HEK293T (cell line): ENCODE measurements at regions not wholly inside any gene's neighbourhood (a gene's known extent, or its start where the extent isn't known, plus 50 kb on each side); places are given as distances from the start of the nearest gene placed in this dataset.

ENCODE experiments used
- CTCF ChIA-PET: fragments of 350-600 bp; formaldehyde crosslinking; extraction: SDS; loops from one replicate; lab custom pipeline; 2021; ENCODE audit warnings: antibody characterized with exemption, inconsistent platforms; lab: Yijun Ruan, JAX
- POLR2A ChIA-PET: fragments of 350-600 bp; formaldehyde crosslinking; extraction: SDS; loops from one replicate; lab custom pipeline; 2020; ENCODE audit warnings: antibody characterized with exemption, inconsistent platforms; lab: Yijun Ruan, JAX
- DNase-seq: peaks from one replicate; pipeline ENCODE4 v3.0.0; 2012; ENCODE audit warnings: mixed read lengths; ENCODE audit errors: extremely low spot score
- ARNT ChIP-seq: fragments of 450-650 bp; IDR thresholded peaks from 2 replicates; pipeline ENCODE4 v1.6.1; 2017; ENCODE audit warnings: mild to moderate bottlenecking
- BHLHE40 ChIP-seq: fragments of 450-650 bp; IDR thresholded peaks from 2 replicates; pipeline ENCODE4 v1.6.1; 2016; ENCODE audit warnings: mild to moderate bottlenecking, moderate library complexity, borderline replicate concordance
- CTBP1 ChIP-seq: fragments of 450-650 bp; IDR thresholded peaks from 2 replicates; pipeline ENCODE4 v1.6.1; 2016; ENCODE audit warnings: borderline replicate concordance
- ELF4 ChIP-seq: fragments of 450-650 bp; IDR thresholded peaks from 2 replicates; pipeline ENCODE4 v1.6.1; 2017; ENCODE audit warnings: antibody characterized with exemption
- FOXA1 ChIP-seq: fragments of 450-650 bp; IDR thresholded peaks from 2 replicates; pipeline ENCODE4 v1.6.1; 2016; ENCODE audit warnings: mild to moderate bottlenecking
- FOXK2 ChIP-seq: fragments of 450-650 bp; IDR thresholded peaks from 2 replicates; pipeline ENCODE4 v1.6.1; 2016; ENCODE audit warnings: mild to moderate bottlenecking
- FOXM1 ChIP-seq: fragments of 450-650 bp; IDR thresholded peaks from 2 replicates; pipeline ENCODE4 v1.6.1; 2017; ENCODE audit warnings: mild to moderate bottlenecking, borderline replicate concordance
- HDGF ChIP-seq: fragments of 450-650 bp; IDR thresholded peaks from 2 replicates; pipeline ENCODE4 v1.6.1; 2017; ENCODE audit warnings: antibody characterized with exemption, borderline replicate concordance
- L3MBTL2 ChIP-seq: fragments of 450-650 bp; conservative IDR thresholded peaks from 2 replicates; pipeline ENCODE4 v1.6.1; 2016; ENCODE audit warnings: mild to moderate bottlenecking
- LEF1 ChIP-seq: fragments of 450-650 bp; IDR thresholded peaks from 2 replicates; pipeline ENCODE4 v1.6.1; 2017; ENCODE audit warnings: mild to moderate bottlenecking, borderline replicate concordance
- NFRKB ChIP-seq: fragments of 450-650 bp; IDR thresholded peaks from 2 replicates; pipeline ENCODE4 v1.6.1; 2016; ENCODE audit warnings: mild to moderate bottlenecking, moderate library complexity
- SP1 ChIP-seq: fragments of 450-650 bp; IDR thresholded peaks from 2 replicates; pipeline ENCODE4 v1.6.1; 2017
- SUZ12 ChIP-seq: fragments of 450-650 bp; IDR thresholded peaks from 2 replicates; pipeline ENCODE4 v1.6.1; 2016; ENCODE audit warnings: mild to moderate bottlenecking
- TARDBP ChIP-seq: fragments of 450-650 bp; IDR thresholded peaks from 2 replicates; pipeline ENCODE4 v1.6.1; 2016
- ZNF384 ChIP-seq: fragments of 450-650 bp; IDR thresholded peaks from 2 replicates; pipeline ENCODE4 v1.6.1; 2016
- TF ChIP-seq, protein P1 (sequence below): fragments of 450-650 bp; IDR thresholded peaks from 2 replicates; pipeline ENCODE4 v1.6.1; 2016

DNA sequence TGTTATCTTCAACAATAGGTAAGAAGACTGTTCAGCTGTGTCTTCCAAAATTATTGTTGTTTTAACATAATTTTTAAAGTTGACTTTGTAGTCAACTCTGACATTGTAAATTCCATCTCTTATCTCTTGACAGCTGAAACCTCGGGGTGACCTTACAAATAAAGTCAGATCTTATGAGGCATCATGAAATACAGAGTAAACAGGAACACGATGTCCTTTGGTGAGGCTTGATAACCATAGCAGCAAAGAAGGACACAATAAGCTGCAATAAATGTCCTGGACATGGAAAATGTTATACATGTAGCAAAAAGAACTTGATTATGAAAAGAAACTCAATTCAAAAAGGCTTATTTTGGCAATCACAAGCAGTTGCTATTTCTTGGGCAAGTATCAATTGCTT, 618.9 kb upstream of the SLC39A10 start:
- no peak for TF ChIP-seq CTBP1
- no peak for TF ChIP-seq SUZ12
- TF ChIP-seq TARDBP = no peak
- no peak for TF ChIP-seq ZNF384
- TF ChIP-seq NFRKB = no peak
- no peak for TF ChIP-seq FOXK2
- no peak for TF ChIP-seq FOXM1
- no peak for TF ChIP-seq BHLHE40
- ChIA-PET CTCF (no interaction called here), POLR2A (no interaction called here)
- no peak for DNase-seq

DNA sequence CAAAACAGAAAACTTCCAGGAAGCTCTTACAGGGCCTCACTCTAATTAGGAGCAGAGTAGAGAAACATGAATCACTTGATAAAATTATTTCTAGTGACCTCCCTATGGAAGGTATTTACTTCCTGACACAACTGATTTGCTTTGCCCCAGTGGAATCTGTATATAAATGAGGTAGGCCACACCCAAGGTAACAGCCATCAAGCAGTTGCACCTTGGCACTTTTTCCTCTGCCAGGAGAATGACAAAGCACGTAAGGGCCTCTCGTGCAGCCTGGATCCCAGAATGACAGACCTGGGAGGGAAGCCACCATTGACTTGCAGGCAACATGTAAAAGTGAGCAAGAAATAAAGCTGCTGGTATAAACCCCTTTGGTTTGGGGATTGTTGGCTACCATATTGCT, 620.0 kb upstream of the SLC39A10 start:
- POLR2A ChIA-PET = no interaction called here
- DNase-seq = no peak
- CTCF ChIA-PET = no interaction called here
- TF ChIP-seq FOXM1 (no peak), ELF4 (no peak), HDGF (no peak), SUZ12 (no peak), CTBP1 (no peak)

DNA sequence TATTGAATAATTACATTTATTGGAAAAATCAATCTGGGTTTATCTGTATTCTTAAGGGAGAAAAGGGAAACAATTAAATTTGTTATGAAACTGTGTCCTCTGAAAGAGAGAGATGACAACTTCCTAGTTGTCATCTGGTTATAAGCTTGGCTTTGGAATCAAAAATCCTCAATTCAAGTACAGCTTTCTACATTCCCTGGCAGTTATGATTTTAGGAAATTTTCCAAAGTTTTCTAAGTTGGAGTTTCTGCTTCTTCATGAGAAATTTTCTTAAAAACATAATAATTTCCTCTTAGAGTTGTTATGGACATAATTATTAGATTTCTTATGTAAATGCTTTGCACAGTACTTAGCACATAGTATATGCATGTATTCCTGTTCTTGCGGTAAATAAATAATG, 625.6 kb upstream of the SLC39A10 start:
- POLR2A ChIA-PET = no interaction called here
- CTCF ChIA-PET = no interaction called here
- TF ChIP-seq NFRKB = no peak
- TF ChIP-seq FOXM1 = no peak
- no peak for TF ChIP-seq ZNF384
- no peak for TF ChIP-seq ELF4
- no peak for TF ChIP-seq LEF1
- no peak for TF ChIP-seq CTBP1
- no peak for TF ChIP-seq HDGF
- no peak for TF ChIP-seq TARDBP
- no peak for TF ChIP-seq SUZ12
- no peak for TF ChIP-seq FOXK2
- TF ChIP-seq, protein P1, sequence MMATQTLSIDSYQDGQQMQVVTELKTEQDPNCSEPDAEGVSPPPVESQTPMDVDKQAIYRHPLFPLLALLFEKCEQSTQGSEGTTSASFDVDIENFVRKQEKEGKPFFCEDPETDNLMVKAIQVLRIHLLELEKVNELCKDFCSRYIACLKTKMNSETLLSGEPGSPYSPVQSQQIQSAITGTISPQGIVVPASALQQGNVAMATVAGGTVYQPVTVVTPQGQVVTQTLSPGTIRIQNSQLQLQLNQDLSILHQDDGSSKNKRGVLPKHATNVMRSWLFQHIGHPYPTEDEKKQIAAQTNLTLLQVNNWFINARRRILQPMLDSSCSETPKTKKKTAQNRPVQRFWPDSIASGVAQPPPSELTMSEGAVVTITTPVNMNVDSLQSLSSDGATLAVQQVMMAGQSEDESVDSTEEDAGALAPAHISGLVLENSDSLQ = no peak
- no peak for TF ChIP-seq L3MBTL2
- TF ChIP-seq SP1 = no peak
- no peak for TF ChIP-seq BHLHE40
- no peak for TF ChIP-seq ARNT
- TF ChIP-seq FOXA1 = no peak
- DNase-seq = no peak

DNA sequence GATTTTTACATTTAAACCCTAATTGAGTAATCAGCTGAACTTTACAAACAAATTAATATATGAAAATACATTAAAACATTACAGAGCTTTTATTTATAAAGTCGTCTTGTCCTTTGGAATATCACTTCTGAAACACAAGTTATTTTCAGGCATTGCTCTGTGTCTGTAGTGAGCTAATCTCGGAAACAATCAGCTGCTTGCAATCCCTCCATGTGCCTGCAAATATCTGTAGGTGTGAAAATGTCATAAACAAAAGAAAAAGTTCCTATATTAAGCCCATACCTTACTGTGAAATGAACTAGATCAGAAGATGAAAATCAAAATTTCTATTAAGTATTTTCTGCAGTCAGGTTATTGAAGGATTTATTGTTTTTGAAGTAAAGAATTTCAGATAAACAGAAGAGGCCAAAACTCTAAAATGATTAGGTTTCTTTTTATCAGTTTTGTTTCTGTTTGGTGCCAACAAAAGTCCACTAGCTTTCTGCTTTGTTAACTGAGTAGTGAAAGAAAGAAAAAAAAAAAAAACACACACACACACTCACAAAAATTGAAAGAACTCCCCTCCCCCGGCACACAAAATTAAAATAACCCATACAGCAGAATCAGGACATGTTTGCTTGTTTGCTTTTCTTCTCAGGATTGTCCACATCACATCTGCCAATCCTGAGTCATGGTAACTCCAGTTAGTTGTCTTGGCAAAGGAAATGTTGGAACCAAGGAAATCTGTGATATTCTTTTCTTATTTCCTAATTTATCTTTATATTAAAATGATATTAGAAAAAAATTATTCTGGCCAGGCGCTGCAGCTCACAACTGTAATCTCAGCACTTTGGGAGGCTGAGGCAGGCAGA, 627.0 kb upstream of the SLC39A10 start:
- TF ChIP-seq NFRKB (no peak), LEF1 (no peak), ARNT (no peak), L3MBTL2 (no peak), FOXM1 (no peak), HDGF (no peak), CTBP1 (no peak), TARDBP (no peak), BHLHE40 (no peak), SUZ12 (no peak), ZNF384 (no peak), FOXA1 (no peak), FOXK2 (no peak), SP1 (no peak), ELF4 (no peak)
- TF ChIP-seq, protein P1 = no peak
- CTCF ChIA-PET = no interaction called here
- DNase-seq = no peak
- POLR2A ChIA-PET = interaction anchor here (0.6 kb wide), 1 partner anchor 141 kb away, joined by 4 read pairs; no protein-coding TSS in a partner anchor

DNA sequence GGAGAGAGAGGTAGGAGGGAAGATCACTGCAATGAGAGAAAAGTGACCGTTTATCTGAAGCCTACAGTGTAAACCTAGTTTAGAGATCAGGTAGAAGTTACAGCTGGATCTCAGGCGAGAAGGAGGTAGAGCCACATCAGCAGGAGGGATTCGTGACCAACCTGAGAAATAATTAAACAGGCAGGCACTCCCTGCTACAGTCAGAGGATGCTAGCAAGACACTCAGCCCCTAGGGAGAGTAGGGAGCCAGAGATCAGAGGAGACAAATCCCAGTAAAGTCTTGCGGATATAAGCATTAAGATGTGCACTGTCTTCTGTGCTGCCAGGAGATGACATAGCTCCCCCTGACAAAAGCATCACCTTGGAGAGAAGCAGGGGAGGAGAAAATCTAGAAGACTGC, 629.1 kb upstream of the SLC39A10 start:
- TF ChIP-seq BHLHE40 (no peak), FOXM1 (no peak), SP1 (no peak), FOXK2 (no peak), SUZ12 (no peak), LEF1 (no peak), ARNT (no peak), L3MBTL2 (no peak), ZNF384 (no peak), HDGF (no peak), FOXA1 (no peak)
- TF ChIP-seq, protein P1 = no peak
- CTCF ChIA-PET = no interaction called here
- DNase-seq = no peak
- POLR2A ChIA-PET = no interaction called here

DNA sequence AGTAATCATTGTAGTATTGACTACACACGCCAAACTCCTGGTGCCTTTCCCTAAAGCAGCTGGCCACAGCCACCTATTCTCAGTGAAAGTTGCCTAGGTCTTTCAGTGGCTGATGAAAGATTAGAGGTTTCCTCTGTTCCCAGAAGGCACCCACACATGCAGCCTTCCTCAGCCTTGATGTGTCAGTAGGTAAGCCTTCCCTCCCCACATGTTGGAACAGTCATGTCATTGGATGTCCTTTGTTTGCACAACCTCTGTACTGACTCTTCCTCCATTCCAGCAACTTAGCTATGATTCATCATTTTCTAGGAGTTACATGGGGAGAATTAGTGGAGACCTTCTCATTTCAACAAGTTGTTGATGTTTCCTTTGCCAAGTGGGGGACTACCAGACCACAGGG, 630.8 kb upstream of the SLC39A10 start:
- ChIA-PET CTCF (no interaction called here), POLR2A (no interaction called here)
- DNase-seq = no peak
- TF ChIP-seq BHLHE40 (no peak), ELF4 (no peak), FOXK2 (no peak), SUZ12 (no peak)
